Activated CD4-positive, alpha-beta T cell treated with anti-CD3 and anti-CD28 coated beads, Interleukin-2, amount 10 ng/mL, durations not matched to agents 7 days and 5 days (primary cell): ENCODE measurements at regions not wholly inside any gene's neighbourhood (a gene's known extent, or its start where the extent isn't known, plus 50 kb on each side); places are given as distances from the start of the nearest gene placed in this dataset.

ENCODE experiments used
- CTCF ChIA-PET: fragments of 350-600 bp; sonication (Branson Sonifier 250); formaldehyde crosslinking; loops from one replicate; lab custom pipeline; 2021; ENCODE audit warnings: antibody characterized with exemption; lab: Charles Lee
- POLR2A ChIA-PET: fragments of 350-600 bp; sonication (Branson Sonifier 250); formaldehyde crosslinking; loops from one replicate; lab custom pipeline; 2021; ENCODE audit warnings: antibody characterized with exemption; lab: Charles Lee
- DNase-seq: peaks from one replicate; pipeline ENCODE4 v3.0.0-alpha.2; 2020
- H3K27ac Mint-ChIP-seq: one replicate; pipeline ENCODE4 v1.8.0; 2021; ENCODE audit warnings: mild to moderate bottlenecking, moderate library complexity, mixed read lengths
- H3K27me3 Mint-ChIP-seq: one replicate; pipeline ENCODE4 v1.8.0; 2021; ENCODE audit warnings: mixed read lengths
- H3K36me3 Mint-ChIP-seq: one replicate; pipeline ENCODE4 v1.8.0; 2021; ENCODE audit warnings: low read depth, mixed read lengths
- H3K4me1 Mint-ChIP-seq: one replicate; pipeline ENCODE4 v1.8.0; 2021; ENCODE audit warnings: mixed read lengths
- H3K4me3 Mint-ChIP-seq: one replicate; pipeline ENCODE4 v1.8.0; 2021; ENCODE audit warnings: mild to moderate bottlenecking, moderate library complexity, mixed read lengths
- H3K9me3 Mint-ChIP-seq: one replicate; pipeline ENCODE4 v1.8.0; 2021; ENCODE audit warnings: mixed read lengths

DNA sequence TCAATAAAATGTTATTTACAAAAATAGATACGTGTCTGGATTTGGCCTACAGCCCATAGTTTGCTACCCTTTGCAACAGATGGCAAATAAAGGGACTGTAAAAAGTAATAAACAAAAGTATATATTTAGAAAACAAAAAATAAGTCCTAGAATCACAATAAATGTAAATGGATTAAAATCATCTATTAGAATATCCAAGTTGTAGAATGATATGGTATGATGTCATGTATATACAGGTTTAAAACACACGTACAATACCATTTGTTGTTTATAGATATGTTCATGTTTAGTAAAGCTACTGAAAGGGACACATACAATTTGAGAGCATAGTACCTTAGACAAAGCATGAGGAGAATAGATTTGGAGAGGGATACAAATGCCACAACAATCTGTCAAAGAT lies 219.5 kb downstream of the BCL11B start:
- POLR2A ChIA-PET: no interaction called here
- no peaks in the 10 kb centered on the region for H3K27me3 Mint-ChIP-seq
- peaks cover 33% of the 10 kb centered on the region for H3K9me3 Mint-ChIP-seq
- CTCF ChIA-PET: interaction anchor here (0.7 kb wide), 1 partner anchor 39 kb away, joined by 3 read pairs; no protein-coding TSS in a partner anchor
- peaks cover 9% of the 10 kb centered on the region for H3K4me1 Mint-ChIP-seq
- no peak overlapping the region for H3K4me3 Mint-ChIP-seq
- no peak overlapping the region for H3K27ac Mint-ChIP-seq
- H3K36me3 Mint-ChIP-seq: peaks cover 12% of the 10 kb centered on the region
- DNase-seq: no peak

GRCh38 chr14:99055019-99055418 lies 217.0 kb downstream of the BCL11B start:
- Mint-ChIP-seq H3K4me3 (no peak overlapping the region), H3K4me1 (peaks cover 9% of the 10 kb centered on the region), H3K27me3 (no peaks in the 10 kb centered on the region), H3K9me3 (peaks cover 32% of the 10 kb centered on the region), H3K36me3 (peaks cover 12% of the 10 kb centered on the region), H3K27ac (no peak overlapping the region)
- ChIA-PET CTCF (interaction anchor here (1.4 kb wide), 1 partner anchor 13 kb away, joined by 7 read pairs; no protein-coding TSS in a partner anchor), POLR2A (no interaction called here)
- no peak for DNase-seq

DNA sequence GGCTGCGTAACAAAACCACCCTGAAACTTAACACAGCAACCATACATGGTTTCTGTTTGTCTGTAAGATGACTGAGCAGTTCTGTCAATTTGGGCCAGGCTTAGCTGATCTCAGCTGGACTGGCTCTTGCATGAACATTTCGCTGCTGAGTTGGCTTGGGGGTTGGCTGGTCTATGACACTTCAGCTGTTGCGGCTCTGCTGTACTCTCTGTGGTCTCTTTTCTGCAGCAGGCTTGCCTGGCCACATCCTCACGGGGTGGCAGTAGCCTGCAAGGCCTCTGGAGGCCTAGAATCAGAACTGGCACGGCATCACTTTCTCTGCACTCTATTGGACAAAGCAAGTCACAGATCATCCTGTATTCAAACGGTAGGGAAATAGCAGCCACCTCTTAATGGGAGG lies 216.2 kb downstream of the BCL11B start:
- Mint-ChIP-seq H3K36me3 (peaks cover 9% of the 10 kb centered on the region), H3K27ac (peak overlapping the region; percentile 9), H3K4me1 (peaks cover 9% of the 10 kb centered on the region), H3K27me3 (no peaks in the 10 kb centered on the region), H3K9me3 (peaks cover 26% of the 10 kb centered on the region), H3K4me3 (no peak overlapping the region)
- POLR2A ChIA-PET: no interaction called here
- CTCF ChIA-PET: no interaction called here
- DNase-seq: peak; percentile 38

DNA sequence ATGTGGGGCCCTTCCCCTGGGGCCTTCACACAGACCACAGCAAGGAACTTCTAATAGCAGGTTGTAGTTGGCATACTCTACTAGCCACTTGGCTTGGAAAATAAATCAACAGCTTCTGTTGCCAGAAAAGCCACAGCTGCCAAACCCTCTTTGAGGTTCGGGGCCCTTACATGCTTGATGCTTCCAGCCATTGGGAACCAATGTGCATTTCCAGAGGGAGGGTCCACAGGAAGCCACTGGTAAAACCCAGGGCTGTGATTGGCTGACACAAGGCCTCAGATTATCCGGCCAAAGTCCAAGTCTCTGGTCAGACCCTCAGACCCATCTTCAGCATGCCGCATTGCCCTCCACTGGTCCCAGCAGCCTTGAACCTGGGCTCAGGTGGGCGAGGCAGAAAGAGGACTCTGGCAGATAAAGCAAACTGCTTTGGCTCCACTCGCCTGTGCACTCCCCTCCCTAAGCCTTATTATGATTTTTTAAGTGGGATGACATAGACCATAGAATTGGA lies 214.4 kb downstream of the BCL11B start:
- no peak for DNase-seq
- ChIA-PET POLR2A (no interaction called here), CTCF (interaction anchor here (1.0 kb wide), 1 partner anchor 12 kb away, joined by 5 read pairs; no protein-coding TSS in a partner anchor)
- H3K4me1 Mint-ChIP-seq: peaks cover 9% of the 10 kb centered on the region
- H3K27ac Mint-ChIP-seq: no peak overlapping the region
- no peak overlapping the region for H3K4me3 Mint-ChIP-seq
- peaks cover 15% of the 10 kb centered on the region for H3K9me3 Mint-ChIP-seq
- peaks cover 2% of the 10 kb centered on the region for H3K36me3 Mint-ChIP-seq
- H3K27me3 Mint-ChIP-seq: no peaks in the 10 kb centered on the region

DNA sequence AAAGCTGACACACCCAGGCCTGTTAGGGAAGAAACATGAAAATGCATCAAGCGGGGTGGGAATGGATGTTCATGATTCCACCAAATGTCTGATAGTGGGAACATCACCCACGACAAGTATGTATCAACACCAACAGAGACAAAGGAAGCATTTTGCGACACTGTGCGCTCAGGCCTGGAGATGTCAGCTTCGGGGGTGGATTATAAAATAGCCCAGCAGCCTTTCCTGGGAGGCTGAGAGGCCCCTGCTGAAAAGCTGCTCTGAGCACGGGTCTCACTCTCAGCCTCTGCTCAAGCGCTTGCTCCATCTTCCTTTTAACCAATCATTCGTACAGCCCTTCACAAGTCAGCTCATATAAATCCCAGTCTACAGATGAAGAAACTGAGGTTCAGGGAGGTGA lies 213.5 kb downstream of the BCL11B start:
- peaks cover 8% of the 10 kb centered on the region for H3K9me3 Mint-ChIP-seq
- DNase-seq: no peak
- H3K4me3 Mint-ChIP-seq: no peak overlapping the region
- no peaks in the 10 kb centered on the region for H3K27me3 Mint-ChIP-seq
- H3K36me3 Mint-ChIP-seq: peaks cover 2% of the 10 kb centered on the region
- H3K4me1 Mint-ChIP-seq: peaks cover 9% of the 10 kb centered on the region
- ChIA-PET CTCF (interaction anchor here (0.9 kb wide), 1 partner anchor 9 kb away, joined by 3 read pairs; no protein-coding TSS in a partner anchor), POLR2A (no interaction called here)
- H3K27ac Mint-ChIP-seq: no peak overlapping the region

DNA sequence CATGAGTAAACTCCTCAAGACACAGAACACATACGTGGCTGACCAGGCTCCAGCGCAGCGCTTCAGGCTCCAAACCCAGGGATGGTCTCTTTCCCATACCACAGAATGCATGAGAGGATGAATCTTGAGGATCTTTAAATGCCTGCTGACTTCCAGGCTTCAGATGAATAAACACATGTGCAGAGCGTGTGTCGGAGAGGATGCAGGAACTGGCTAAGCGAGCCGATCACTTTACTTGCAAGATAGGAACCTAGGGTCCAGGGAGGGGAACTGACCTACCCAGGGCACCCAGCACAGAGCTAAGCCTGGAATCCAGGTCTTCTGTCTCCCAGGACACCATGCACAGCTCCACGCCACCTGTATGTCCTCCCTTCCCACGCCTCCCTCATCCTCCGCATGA lies 209.8 kb downstream of the BCL11B start:
- POLR2A ChIA-PET: no interaction called here
- no peaks in the 10 kb centered on the region for H3K36me3 Mint-ChIP-seq

GRCh38 chr14:99062772-99063418 lies 209.1 kb downstream of the BCL11B start:
- POLR2A ChIA-PET: no interaction called here
- DNase-seq: no peak
- Mint-ChIP-seq H3K9me3 (peaks cover 1% of the 10 kb centered on the region), H3K36me3 (no peaks in the 10 kb centered on the region), H3K4me1 (no peaks in the 10 kb centered on the region), H3K27ac (no peak overlapping the region), H3K4me3 (no peak overlapping the region), H3K27me3 (no peaks in the 10 kb centered on the region)
- CTCF ChIA-PET: no interaction called here

More for the DNA sequence above, 209.8 kb downstream of the BCL11B start:
- H3K4me3 Mint-ChIP-seq: no peak overlapping the region
- H3K27me3 Mint-ChIP-seq: no peaks in the 10 kb centered on the region
- peaks cover under 1% of the 10 kb centered on the region for H3K9me3 Mint-ChIP-seq
- CTCF ChIA-PET: no interaction called here
- no peaks in the 10 kb centered on the region for H3K4me1 Mint-ChIP-seq
- no peak overlapping the region for H3K27ac Mint-ChIP-seq
- DNase-seq: no peak

- POLR2A ChIA-PET: no interaction called here
- no peak for DNase-seq
- H3K27me3 Mint-ChIP-seq: no peaks in the 10 kb centered on the region
- no peaks in the 10 kb centered on the region for H3K4me1 Mint-ChIP-seq
- no peak overlapping the region for H3K4me3 Mint-ChIP-seq
- no peaks in the 10 kb centered on the region for H3K36me3 Mint-ChIP-seq
- CTCF ChIA-PET: no interaction called here
- no peak overlapping the region for H3K27ac Mint-ChIP-seq
- H3K9me3 Mint-ChIP-seq: peaks cover 3% of the 10 kb centered on the region
Observed at GRCh38 chr14:99063620-99064225, 208.3 kb downstream of the BCL11B start.

DNA sequence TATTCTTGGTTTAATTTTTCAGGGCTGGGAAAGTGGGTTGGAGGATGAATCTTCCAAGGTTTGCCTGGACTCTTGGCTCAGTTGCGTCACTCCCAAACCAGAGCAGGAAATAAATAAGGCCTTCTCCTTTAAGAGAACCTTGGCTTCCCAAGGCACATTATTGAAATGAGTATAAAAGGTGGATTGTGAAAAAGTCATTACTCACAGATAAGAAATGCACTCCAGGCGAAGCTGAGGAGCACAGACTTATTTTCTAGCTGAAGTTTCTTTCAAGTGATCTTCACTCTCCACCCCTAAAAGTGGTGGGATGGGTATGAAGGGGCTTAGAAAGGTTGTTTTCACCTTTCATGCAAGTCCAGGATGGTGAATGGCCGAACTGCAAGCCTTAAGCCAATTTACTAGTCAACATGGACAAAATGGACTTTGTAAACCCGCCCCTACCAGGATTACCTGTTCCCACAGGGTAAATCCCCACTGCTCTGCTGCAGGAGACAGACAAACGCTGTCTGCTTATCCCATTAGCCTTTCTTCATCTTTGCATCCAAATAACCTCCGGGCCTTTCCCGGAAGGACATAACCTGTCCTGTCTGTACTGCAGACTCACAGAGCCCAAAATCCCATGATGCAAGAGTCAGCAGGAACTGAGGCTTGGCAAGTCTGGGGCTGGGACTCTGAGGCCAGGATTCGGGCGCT lies 207.6 kb downstream of the BCL11B start:
- Mint-ChIP-seq H3K4me3 (no peak overlapping the region), H3K27ac (no peak overlapping the region), H3K36me3 (no peaks in the 10 kb centered on the region), H3K27me3 (no peaks in the 10 kb centered on the region), H3K9me3 (peaks cover 3% of the 10 kb centered on the region), H3K4me1 (no peaks in the 10 kb centered on the region)
- CTCF ChIA-PET: no interaction called here
- POLR2A ChIA-PET: no interaction called here
- no peak for DNase-seq

GRCh38 chr14:99065551-99065950 lies 206.4 kb downstream of the BCL11B start:
- H3K36me3 Mint-ChIP-seq: no peaks in the 10 kb centered on the region
- H3K27ac Mint-ChIP-seq: no peak overlapping the region
- H3K9me3 Mint-ChIP-seq: peaks cover 3% of the 10 kb centered on the region
- no peaks in the 10 kb centered on the region for H3K27me3 Mint-ChIP-seq
- no peak for DNase-seq
- ChIA-PET POLR2A (interaction anchor here (0.6 kb wide), 1 partner anchor 113 kb away, joined by 3 read pairs; no protein-coding TSS in a partner anchor), CTCF (no interaction called here)
- no peak overlapping the region for H3K4me3 Mint-ChIP-seq
- H3K4me1 Mint-ChIP-seq: no peaks in the 10 kb centered on the region

DNA sequence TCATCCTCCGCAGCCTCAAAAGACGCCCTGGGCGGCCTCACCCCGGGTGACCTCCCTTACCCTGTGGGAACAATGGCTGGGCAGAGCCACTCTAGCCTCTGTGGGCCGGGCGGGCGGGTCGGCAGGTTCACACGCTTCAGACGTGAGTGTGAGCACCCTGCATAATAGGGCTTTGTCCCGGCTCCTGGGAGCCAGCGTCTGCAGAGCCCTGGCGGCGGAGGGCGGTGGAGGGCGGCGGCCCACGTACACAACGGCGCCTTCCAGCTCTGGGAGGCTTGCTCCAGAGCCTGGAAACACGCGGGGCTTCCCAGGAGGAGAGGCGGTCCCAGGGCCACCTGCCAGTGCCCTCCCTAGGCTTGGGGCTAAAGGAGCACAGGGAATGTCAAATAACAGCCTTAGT lies 205.6 kb downstream of the BCL11B start:
- peaks cover 10% of the 10 kb centered on the region for H3K9me3 Mint-ChIP-seq
- POLR2A ChIA-PET: interaction anchor here (0.6 kb wide), 1 partner anchor 112 kb away, joined by 3 read pairs; no protein-coding TSS in a partner anchor
- DNase-seq: no peak
- CTCF ChIA-PET: no interaction called here
- no peaks in the 10 kb centered on the region for H3K36me3 Mint-ChIP-seq
- H3K4me1 Mint-ChIP-seq: no peaks in the 10 kb centered on the region
- no peak overlapping the region for H3K27ac Mint-ChIP-seq
- H3K27me3 Mint-ChIP-seq: no peaks in the 10 kb centered on the region
- H3K4me3 Mint-ChIP-seq: no peak overlapping the region

DNA sequence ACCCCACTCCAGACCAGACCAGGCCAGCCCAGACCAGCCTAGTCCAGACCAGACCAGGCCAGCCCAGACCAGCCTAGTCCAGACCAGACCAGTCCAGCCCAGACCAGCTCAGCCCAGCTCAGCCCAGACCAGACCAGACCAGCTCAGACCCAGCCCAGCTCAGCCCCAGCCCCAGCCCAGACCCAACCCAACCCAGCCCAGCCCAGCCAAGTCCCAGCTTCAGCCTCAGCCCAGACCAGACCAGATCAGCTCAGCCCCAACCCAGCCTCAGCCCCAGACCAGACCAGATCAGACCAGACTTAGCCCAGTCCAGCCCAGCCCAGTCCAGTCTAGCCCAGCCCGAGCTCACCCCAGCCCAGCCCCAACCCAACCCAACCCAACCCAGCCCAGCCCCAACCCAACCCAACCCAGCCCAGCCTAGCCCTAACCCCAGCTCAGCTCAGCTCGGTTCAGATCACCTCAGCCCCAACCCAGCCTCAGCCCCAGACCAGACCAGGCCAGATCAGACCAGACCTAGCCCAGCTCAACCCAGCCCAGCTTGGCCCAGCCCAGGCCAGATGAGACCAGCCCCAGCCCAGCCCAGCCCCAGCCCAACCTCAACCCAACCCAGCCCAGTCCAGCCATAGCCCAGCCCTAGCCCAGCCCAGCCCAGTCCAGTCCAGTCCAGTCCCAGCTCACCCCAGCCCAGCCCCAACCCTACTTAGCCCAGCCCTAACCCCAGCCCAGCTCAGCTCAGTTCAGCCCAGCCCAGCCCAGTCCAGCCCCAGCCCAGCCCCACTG lies 204.7 kb downstream of the BCL11B start:
- CTCF ChIA-PET: no interaction called here
- Mint-ChIP-seq H3K36me3 (no peaks in the 10 kb centered on the region), H3K27me3 (no peaks in the 10 kb centered on the region), H3K27ac (no peak overlapping the region), H3K4me3 (no peak overlapping the region), H3K9me3 (peaks cover 11% of the 10 kb centered on the region), H3K4me1 (no peaks in the 10 kb centered on the region)
- POLR2A ChIA-PET: no interaction called here
- DNase-seq: no peak
